HL-60 (cell line): ENCODE measurements at regions not wholly inside any gene's neighbourhood (a gene's known extent, or its start where the extent isn't known, plus 50 kb on each side); places are given as distances from the start of the nearest gene placed in this dataset.

Source experiments
- DNase-seq, 2 experiments: peaks; one replicate each; pipeline ENCODE4 v3.0.0-alpha.2; 2010 to 2020; ENCODE audit warnings: low read depth in 1 of 2, low spot score in 1 of 2
- H3K27ac ChIP-seq: fragments of 250-450 bp; sonication (Bioruptor Pico); replicated peaks from 2 replicates; pipeline ENCODE4 v1.5.1; 2020; ENCODE audit warnings: mild to moderate bottlenecking, moderate library complexity
- H3K27me3 ChIP-seq: fragments of 250-450 bp; sonication (Bioruptor Pico); 2 replicates; pipeline ENCODE4 v1.5.1; 2021; ENCODE audit warnings: mild to moderate bottlenecking, moderate library complexity; ENCODE audit not compliant: insufficient read depth, poor library complexity, severe bottlenecking
- H3K4me3 ChIP-seq: replicated peaks from 2 replicates; pipeline ENCODE4 v1.5.1; 2011; ENCODE audit warnings: mild to moderate bottlenecking, control low read depth, low read length; ENCODE audit not compliant: insufficient read depth
- CTCF ChIP-seq: IDR thresholded peaks from one replicate; pipeline ENCODE4 v1.5.1; 2011; ENCODE audit warnings: low read length, control low read depth, inconsistent platforms; ENCODE audit not compliant: insufficient read depth
- GABPA ChIP-seq: IDR thresholded peaks from 2 replicates; pipeline ENCODE4 v1.6.1; 2012; ENCODE audit warnings: low read depth
- POLR2AphosphoS5 ChIP-seq: IDR thresholded peaks from 2 replicates; pipeline ENCODE4 v1.6.1; 2012; ENCODE audit warnings: low read depth
- SPI1 ChIP-seq: IDR thresholded peaks from 2 replicates; pipeline ENCODE4 v1.6.1; 2012; ENCODE audit warnings: low read depth, mild to moderate bottlenecking, borderline replicate concordance
- TF ChIP-seq, protein P1 (sequence below): IDR thresholded peaks from 2 replicates; pipeline ENCODE4 v1.6.1; 2012; ENCODE audit warnings: low read depth; ENCODE audit not compliant: insufficient replicate concordance

DNA sequence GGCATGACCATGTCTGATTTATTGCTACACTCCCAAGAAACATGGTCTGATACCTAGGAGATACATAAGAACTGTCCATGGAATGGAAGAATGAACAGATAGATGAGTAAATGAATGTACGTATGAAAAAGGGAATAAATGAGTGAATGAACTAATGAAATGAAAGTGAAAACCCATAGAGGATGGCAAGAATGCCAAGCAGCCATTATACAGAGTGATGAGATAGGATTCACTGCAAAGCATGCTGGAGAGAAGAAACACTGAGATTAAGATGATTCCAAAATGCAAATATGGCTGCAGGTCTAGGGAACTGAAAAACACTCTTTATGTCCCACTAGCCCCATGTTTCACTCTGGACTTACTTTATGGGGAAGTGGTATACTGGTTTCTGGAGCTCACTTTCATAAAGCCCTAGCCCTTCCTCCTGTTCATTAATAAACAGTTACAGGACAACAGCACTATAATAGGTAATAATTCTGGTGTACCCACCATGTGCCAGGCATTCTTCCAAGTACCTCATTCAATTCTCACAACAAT is 170.3 kb upstream of the RAD23B start:
- no peak for DNase-seq
- Histone ChIP-seq H3K4me3 (no peak overlapping the region), H3K27ac (no peak overlapping the region), H3K27me3 (no peaks in the 10 kb centered on the region)
- TF ChIP-seq POLR2AphosphoS5: no peak
- peak; percentile 12; the same call in 1 of the 2 replicates for TF ChIP-seq SPI1
- TF ChIP-seq GABPA: no peak

GRCh38 chr9:107118863-107119624 is 164.0 kb upstream of the RAD23B start:
- no peak for TF ChIP-seq CTCF
- TF ChIP-seq, protein P1, sequence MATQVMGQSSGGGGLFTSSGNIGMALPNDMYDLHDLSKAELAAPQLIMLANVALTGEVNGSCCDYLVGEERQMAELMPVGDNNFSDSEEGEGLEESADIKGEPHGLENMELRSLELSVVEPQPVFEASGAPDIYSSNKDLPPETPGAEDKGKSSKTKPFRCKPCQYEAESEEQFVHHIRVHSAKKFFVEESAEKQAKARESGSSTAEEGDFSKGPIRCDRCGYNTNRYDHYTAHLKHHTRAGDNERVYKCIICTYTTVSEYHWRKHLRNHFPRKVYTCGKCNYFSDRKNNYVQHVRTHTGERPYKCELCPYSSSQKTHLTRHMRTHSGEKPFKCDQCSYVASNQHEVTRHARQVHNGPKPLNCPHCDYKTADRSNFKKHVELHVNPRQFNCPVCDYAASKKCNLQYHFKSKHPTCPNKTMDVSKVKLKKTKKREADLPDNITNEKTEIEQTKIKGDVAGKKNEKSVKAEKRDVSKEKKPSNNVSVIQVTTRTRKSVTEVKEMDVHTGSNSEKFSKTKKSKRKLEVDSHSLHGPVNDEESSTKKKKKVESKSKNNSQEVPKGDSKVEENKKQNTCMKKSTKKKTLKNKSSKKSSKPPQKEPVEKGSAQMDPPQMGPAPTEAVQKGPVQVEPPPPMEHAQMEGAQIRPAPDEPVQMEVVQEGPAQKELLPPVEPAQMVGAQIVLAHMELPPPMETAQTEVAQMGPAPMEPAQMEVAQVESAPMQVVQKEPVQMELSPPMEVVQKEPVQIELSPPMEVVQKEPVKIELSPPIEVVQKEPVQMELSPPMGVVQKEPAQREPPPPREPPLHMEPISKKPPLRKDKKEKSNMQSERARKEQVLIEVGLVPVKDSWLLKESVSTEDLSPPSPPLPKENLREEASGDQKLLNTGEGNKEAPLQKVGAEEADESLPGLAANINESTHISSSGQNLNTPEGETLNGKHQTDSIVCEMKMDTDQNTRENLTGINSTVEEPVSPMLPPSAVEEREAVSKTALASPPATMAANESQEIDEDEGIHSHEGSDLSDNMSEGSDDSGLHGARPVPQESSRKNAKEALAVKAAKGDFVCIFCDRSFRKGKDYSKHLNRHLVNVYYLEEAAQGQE: no peak
- TF ChIP-seq POLR2AphosphoS5: no peak
- TF ChIP-seq GABPA: no peak
- no peak for TF ChIP-seq SPI1
- Histone ChIP-seq H3K4me3 (no peak overlapping the region), H3K27me3 (no peaks in the 10 kb centered on the region), H3K27ac (no peak overlapping the region)
- no peak for DNase-seq

DNA sequence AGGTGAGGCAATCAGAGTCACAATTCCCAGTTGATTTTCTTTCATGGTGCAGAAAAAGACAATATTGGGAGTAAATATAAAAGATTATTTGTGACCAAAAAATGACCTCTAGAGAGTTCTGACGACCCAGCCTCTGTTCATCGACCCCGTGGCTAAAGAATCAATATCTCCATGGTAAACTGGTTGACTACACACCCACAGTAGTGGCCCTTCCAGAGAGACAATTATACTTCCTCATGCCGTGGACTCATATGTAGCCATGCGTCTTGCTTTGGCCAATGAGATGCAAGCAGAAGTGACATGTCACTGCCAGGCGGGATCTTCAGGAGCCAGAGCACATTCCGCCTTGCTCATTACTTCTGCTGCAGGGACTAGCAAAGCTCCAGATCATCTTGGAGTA is 163.3 kb upstream of the RAD23B start:
- Histone ChIP-seq H3K4me3 (no peak overlapping the region), H3K27me3 (no peaks in the 10 kb centered on the region), H3K27ac (no peak overlapping the region)
- no peak for DNase-seq
- TF ChIP-seq POLR2AphosphoS5 (no peak), GABPA (no peak), SPI1 (no peak), CTCF (no peak)
- TF ChIP-seq, protein P1: no peak

DNA sequence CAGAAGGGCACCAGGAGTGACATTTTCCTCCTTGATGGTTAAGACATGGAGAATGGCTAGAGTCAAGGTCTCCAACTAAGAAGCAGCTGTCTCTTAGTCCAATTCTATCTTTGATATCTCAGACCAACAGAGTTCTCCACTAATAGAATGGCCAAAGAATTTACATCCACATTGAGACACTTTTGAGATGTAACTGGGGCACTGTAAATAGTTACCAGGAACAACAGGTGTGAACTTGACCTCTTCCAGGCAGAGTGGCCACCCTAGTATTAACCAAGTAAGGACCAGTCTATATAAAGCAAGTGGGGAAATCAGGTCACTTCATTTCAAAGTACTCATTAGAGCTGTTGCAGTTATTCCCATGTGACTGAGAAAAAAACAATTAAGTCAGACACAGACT is 159.7 kb upstream of the RAD23B start:
- TF ChIP-seq CTCF: no peak
- TF ChIP-seq, protein P1: no peak
- no peak for TF ChIP-seq POLR2AphosphoS5
- no peak for TF ChIP-seq GABPA
- TF ChIP-seq SPI1: no peak
- peaks cover 4% of the 10 kb centered on the region for H3K27me3 ChIP-seq
- no peak overlapping the region for H3K27ac ChIP-seq
- no peak overlapping the region for H3K4me3 ChIP-seq
- DNase-seq: no peak
